Neural cell (in vitro differentiated cells): ENCODE measurements at regions not wholly inside any gene's neighbourhood (a gene's known extent, or its start where the extent isn't known, plus 50 kb on each side); places are given as distances from the start of the nearest gene placed in this dataset.

Experiments used
- H2AFZ ChIP-seq: fragments of 200-600, 300-800 bp; sonication (generic), shearing (Covaris generic); 2 replicates; pipeline ENCODE4 v1.6.0; 2014; ENCODE audit warnings: low read depth, mild to moderate bottlenecking, antibody characterized with exemption, low read length, moderate library complexity
- H3F3A ChIP-seq: fragments of 200-600 bp; shearing (Covaris generic); 2 replicates; pipeline ENCODE4 v1.6.1; 2016; ENCODE audit warnings: mild to moderate bottlenecking, moderate library complexity, mixed read lengths, antibody characterized with exemption, low read length; ENCODE audit not compliant: insufficient read depth, poor library complexity, severe bottlenecking
- H3K27ac ChIP-seq: fragments of 200-600, 300-800 bp; sonication (generic), shearing (Covaris generic); 2 replicates; pipeline ENCODE4 v1.5.1; 2014; ENCODE audit warnings: mild to moderate bottlenecking, low read length, moderate library complexity
- H3K27me3 ChIP-seq: fragments of 300-800, 200-600 bp; sonication (generic), shearing (Covaris generic); 2 replicates; pipeline ENCODE4 v1.6.0; 2014; ENCODE audit warnings: mild to moderate bottlenecking, low read depth, low read length, moderate library complexity; ENCODE audit not compliant: insufficient read depth
- H3K36me3 ChIP-seq: fragments of 300-800, 200-600 bp; sonication (generic), shearing (Covaris generic); 2 replicates; pipeline ENCODE4 v1.5.1; 2014; ENCODE audit warnings: mild to moderate bottlenecking, antibody characterized with exemption, low read length, moderate library complexity; ENCODE audit not compliant: insufficient read depth
- H3K4me2 ChIP-seq: fragments of 300-800, 200-600 bp; sonication (generic), shearing (Covaris generic); 2 replicates; pipeline ENCODE4 v1.6.0; 2014; ENCODE audit warnings: mild to moderate bottlenecking, low read length
- H3K4me3 ChIP-seq: fragments of 300-800, 200-600 bp; sonication (generic), shearing (Covaris generic); 2 replicates; pipeline ENCODE4 v1.5.1; 2014; ENCODE audit warnings: mild to moderate bottlenecking, low read length, moderate library complexity
- H3K79me2 ChIP-seq: fragments of 200-600 bp; shearing (Covaris generic); replicated peaks from 2 replicates; pipeline ENCODE4 v1.6.0; 2014; ENCODE audit warnings: mild to moderate bottlenecking, low read length, moderate library complexity; ENCODE audit not compliant: insufficient read depth
- H3K9ac ChIP-seq: fragments of 300-800, 200-600 bp; sonication (generic), shearing (Covaris generic); 2 replicates; pipeline ENCODE4 v1.6.1; 2016; ENCODE audit warnings: mild to moderate bottlenecking, low read length, mixed read lengths
- H3K9me2 ChIP-seq: fragments of 200-600 bp; shearing (Covaris generic); 2 replicates; pipeline ENCODE4 v1.6.1; 2016; ENCODE audit warnings: mild to moderate bottlenecking, low read length, mixed read lengths; ENCODE audit not compliant: insufficient read depth
- H3K9me3 ChIP-seq: fragments of 200-600, 300-800 bp; sonication (generic), shearing (Covaris generic); 2 replicates; pipeline ENCODE4 v1.6.1; 2016; ENCODE audit warnings: mild to moderate bottlenecking, mixed run types, low read length, moderate library complexity, mixed read lengths
- H4K20me1 ChIP-seq: fragments of 200-600 bp; shearing (Covaris generic); 2 replicates; pipeline ENCODE4 v1.6.1; 2016; ENCODE audit warnings: mild to moderate bottlenecking, mixed run types; ENCODE audit not compliant: insufficient read depth
- CTCF ChIP-seq: fragments of 450-650 bp; IDR thresholded peaks from 2 replicates; pipeline ENCODE4 v1.5.1; 2014; ENCODE audit warnings: antibody characterized with exemption, mild to moderate bottlenecking, moderate library complexity; ENCODE audit not compliant: poor library complexity, severe bottlenecking
- EP300 ChIP-seq: fragments of 450-650 bp; conservative IDR thresholded peaks from 2 replicates; pipeline ENCODE4 v1.6.1; 2014; ENCODE audit warnings: antibody characterized with exemption, mild to moderate bottlenecking, moderate library complexity; ENCODE audit not compliant: poor library complexity, severe bottlenecking
- EZH2 ChIP-seq: fragments of 200-600, 300-800 bp; shearing (Covaris generic), sonication (generic); IDR thresholded peaks from 2 replicates; pipeline ENCODE4 v1.6.1; 2014; ENCODE audit warnings: antibody characterized with exemption, low read length, borderline replicate concordance, mild to moderate bottlenecking; ENCODE audit not compliant: insufficient read depth, poor library complexity, severe bottlenecking
- MXI1 ChIP-seq: fragments of 450-650 bp; conservative IDR thresholded peaks from 2 replicates; pipeline ENCODE4 v1.6.1; 2014; ENCODE audit warnings: antibody characterized with exemption, mild to moderate bottlenecking; ENCODE audit not compliant: poor library complexity, severe bottlenecking
- POLR2AphosphoS5 ChIP-seq: IDR thresholded peaks from 2 replicates; pipeline ENCODE4 v1.6.1; 2012
- RAD21 ChIP-seq: fragments of 450-650 bp; conservative IDR thresholded peaks from 2 replicates; pipeline ENCODE4 v1.6.1; 2014; ENCODE audit warnings: antibody characterized with exemption, mild to moderate bottlenecking, moderate library complexity
- SMC3 ChIP-seq: fragments of 450-650 bp; conservative IDR thresholded peaks from 2 replicates; pipeline ENCODE4 v1.6.1; 2014; ENCODE audit warnings: antibody characterized with exemption, mild to moderate bottlenecking, moderate library complexity; ENCODE audit not compliant: poor library complexity
- TAF1 ChIP-seq: IDR thresholded peaks from 2 replicates; pipeline ENCODE4 v1.6.1; 2012; ENCODE audit warnings: low read depth
- TF ChIP-seq, protein P1 (sequence below): IDR thresholded peaks from 2 replicates; pipeline ENCODE4 v1.6.1; 2012; ENCODE audit warnings: borderline replicate concordance

- Histone ChIP-seq H3K9ac (no peak overlapping the region), H3K27ac (no peak overlapping the region), H3K79me2 (peaks cover 7% of the 10 kb centered on the region), H2AFZ (no peak overlapping the region), H3K4me3 (no peak overlapping the region), H3F3A (no peaks in the 10 kb centered on the region), H3K36me3 (no peaks in the 10 kb centered on the region), H3K9me2 (no peaks in the 10 kb centered on the region), H4K20me1 (peaks cover 5% of the 10 kb centered on the region), H3K9me3 (no peaks in the 10 kb centered on the region), H3K4me2 (no peak overlapping the region), H3K27me3 (no peaks in the 10 kb centered on the region)
- no peak for TF ChIP-seq TAF1
- TF ChIP-seq, protein P1, sequence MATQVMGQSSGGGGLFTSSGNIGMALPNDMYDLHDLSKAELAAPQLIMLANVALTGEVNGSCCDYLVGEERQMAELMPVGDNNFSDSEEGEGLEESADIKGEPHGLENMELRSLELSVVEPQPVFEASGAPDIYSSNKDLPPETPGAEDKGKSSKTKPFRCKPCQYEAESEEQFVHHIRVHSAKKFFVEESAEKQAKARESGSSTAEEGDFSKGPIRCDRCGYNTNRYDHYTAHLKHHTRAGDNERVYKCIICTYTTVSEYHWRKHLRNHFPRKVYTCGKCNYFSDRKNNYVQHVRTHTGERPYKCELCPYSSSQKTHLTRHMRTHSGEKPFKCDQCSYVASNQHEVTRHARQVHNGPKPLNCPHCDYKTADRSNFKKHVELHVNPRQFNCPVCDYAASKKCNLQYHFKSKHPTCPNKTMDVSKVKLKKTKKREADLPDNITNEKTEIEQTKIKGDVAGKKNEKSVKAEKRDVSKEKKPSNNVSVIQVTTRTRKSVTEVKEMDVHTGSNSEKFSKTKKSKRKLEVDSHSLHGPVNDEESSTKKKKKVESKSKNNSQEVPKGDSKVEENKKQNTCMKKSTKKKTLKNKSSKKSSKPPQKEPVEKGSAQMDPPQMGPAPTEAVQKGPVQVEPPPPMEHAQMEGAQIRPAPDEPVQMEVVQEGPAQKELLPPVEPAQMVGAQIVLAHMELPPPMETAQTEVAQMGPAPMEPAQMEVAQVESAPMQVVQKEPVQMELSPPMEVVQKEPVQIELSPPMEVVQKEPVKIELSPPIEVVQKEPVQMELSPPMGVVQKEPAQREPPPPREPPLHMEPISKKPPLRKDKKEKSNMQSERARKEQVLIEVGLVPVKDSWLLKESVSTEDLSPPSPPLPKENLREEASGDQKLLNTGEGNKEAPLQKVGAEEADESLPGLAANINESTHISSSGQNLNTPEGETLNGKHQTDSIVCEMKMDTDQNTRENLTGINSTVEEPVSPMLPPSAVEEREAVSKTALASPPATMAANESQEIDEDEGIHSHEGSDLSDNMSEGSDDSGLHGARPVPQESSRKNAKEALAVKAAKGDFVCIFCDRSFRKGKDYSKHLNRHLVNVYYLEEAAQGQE = no peak
- TF ChIP-seq EZH2 = no peak
- no peak for TF ChIP-seq EP300
- no peak for TF ChIP-seq CTCF
- no peak for TF ChIP-seq POLR2AphosphoS5
- TF ChIP-seq RAD21 = no peak
- no peak for TF ChIP-seq MXI1
- no peak for TF ChIP-seq SMC3
Measured at GRCh38 chr10:60485025-60485424, 95.3 kb upstream of the ANK3 start.

DNA sequence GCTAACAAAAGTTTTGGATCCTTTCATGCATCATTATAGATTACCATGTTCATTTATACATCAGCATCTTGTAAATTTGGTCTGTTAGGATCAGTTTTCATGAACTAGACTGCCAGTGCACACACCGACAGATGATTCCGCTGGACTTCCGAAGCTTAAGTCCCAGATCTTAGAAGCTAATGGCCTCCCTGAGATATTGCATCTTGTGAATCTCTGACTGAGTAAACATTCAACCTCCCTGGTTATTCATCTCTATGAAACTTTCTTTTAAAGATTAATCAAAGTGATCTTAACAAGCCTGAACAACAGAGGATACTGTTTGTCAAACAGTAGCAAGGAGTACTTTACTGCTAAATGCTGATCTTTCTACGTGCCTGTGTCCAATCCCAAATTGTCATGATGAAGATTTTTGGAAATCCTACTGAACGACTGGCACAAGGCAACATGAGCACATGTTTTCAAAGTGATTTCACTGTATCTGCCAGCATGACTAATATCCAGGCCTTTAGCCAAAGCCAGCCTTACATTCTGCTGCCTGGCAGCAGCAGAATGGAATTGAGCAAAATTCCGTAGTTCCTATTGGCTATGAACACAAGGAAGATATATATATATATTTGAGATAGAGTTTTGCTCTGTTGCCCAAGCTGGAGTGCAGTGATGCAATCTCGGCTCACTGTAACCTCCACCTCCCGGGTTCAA lies 91.3 kb upstream of the ANK3 start:
- Histone ChIP-seq H3K4me2 (no peak overlapping the region), H3K9me3 (no peaks in the 10 kb centered on the region), H2AFZ (no peak overlapping the region), H3K9ac (no peak overlapping the region), H3F3A (no peaks in the 10 kb centered on the region), H3K4me3 (no peak overlapping the region), H3K27me3 (no peaks in the 10 kb centered on the region), H3K27ac (no peak overlapping the region), H4K20me1 (peaks cover 11% of the 10 kb centered on the region), H3K9me2 (no peaks in the 10 kb centered on the region), H3K36me3 (no peaks in the 10 kb centered on the region), H3K79me2 (peaks cover 11% of the 10 kb centered on the region)
- TF ChIP-seq CTCF (no peak), MXI1 (no peak), POLR2AphosphoS5 (no peak), SMC3 (no peak), EZH2 (no peak), RAD21 (no peak), EP300 (no peak)
- TF ChIP-seq, protein P1 = no peak
